ENCODE measurements at regions not wholly inside any gene's neighbourhood (a gene's known extent, or its start where the extent isn't known, plus 50 kb on each side); places are given as distances from the start of the nearest gene placed in this dataset.

- Histone ChIP-seq H3K4me1 (ENCODE audit: control insufficient read depth, insufficient read depth, low read length) (no peaks in the 10 kb centered on the region), H3K36me3 (ENCODE audit: control insufficient read depth in 2 of 2, insufficient read depth in 1 of 2, low read length in 2 of 2) (no peaks in the 10 kb centered on the region), H3K4me3 (ENCODE audit: low read depth, low read length) (no peak overlapping the region), H3K9me3 (ENCODE audit: control insufficient read depth, insufficient read depth, low read depth, low read length) (no peaks in the 10 kb centered on the region), H3K27ac (ENCODE audit: extremely low read depth, low read depth, low read length) (no peak overlapping the region)
- ChIA-PET CTCF (interaction anchor here (0.8 kb wide), 1 partner anchor 223 kb away, joined by 4 read pairs; no protein-coding TSS in a partner anchor), POLR2A (no interaction called here)
- TF ChIP-seq ZNF677 (tag by site-specific recombination; IDR thresholded peaks at IDR 0.05) (no peak), ZNF426 (tag by site-specific recombination; IDR thresholded peaks at IDR 0.05) (no peak), WT1 (tag by site-specific recombination; IDR thresholded peaks at IDR 0.05) (no peak), ZSCAN30 (tag by site-specific recombination; IDR thresholded peaks at IDR 0.05) (no peak), ZIC2 (tag by site-specific recombination; IDR thresholded peaks at IDR 0.05) (no peak), KLF7 (tag by site-specific recombination; IDR thresholded peaks at IDR 0.05; ENCODE audit: borderline replicate concordance) (no peak), ZNF707 (tag by site-specific recombination; IDR thresholded peaks at IDR 0.05) (no peak), ZBTB20 (tag by site-specific recombination; IDR thresholded peaks at IDR 0.05) (no peak), ZNF169 (tag by site-specific recombination; IDR thresholded peaks at IDR 0.05) (no peak), ZNF37A (tag by site-specific recombination; IDR thresholded peaks at IDR 0.05) (no peak), ZNF362 (tag by site-specific recombination; IDR thresholded peaks at IDR 0.05) (no peak), ZNF621 (tag by site-specific recombination; IDR thresholded peaks at IDR 0.05) (no peak), ZFP69B (tag by site-specific recombination; IDR thresholded peaks at IDR 0.05) (no peak), SETDB1 (IDR thresholded peaks at IDR 0.05; ENCODE audit: insufficient read length, low read length) (no peak)
- TF ChIP-seq, protein P1, sequence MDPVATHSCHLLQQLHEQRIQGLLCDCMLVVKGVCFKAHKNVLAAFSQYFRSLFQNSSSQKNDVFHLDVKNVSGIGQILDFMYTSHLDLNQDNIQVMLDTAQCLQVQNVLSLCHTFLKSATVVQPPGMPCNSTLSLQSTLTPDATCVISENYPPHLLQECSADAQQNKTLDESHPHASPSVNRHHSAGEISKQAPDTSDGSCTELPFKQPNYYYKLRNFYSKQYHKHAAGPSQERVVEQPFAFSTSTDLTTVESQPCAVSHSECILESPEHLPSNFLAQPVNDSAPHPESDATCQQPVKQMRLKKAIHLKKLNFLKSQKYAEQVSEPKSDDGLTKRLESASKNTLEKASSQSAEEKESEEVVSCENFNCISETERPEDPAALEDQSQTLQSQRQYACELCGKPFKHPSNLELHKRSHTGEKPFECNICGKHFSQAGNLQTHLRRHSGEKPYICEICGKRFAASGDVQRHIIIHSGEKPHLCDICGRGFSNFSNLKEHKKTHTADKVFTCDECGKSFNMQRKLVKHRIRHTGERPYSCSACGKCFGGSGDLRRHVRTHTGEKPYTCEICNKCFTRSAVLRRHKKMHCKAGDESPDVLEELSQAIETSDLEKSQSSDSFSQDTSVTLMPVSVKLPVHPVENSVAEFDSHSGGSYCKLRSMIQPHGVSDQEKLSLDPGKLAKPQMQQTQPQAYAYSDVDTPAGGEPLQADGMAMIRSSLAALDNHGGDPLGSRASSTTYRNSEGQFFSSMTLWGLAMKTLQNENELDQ (tag by site-specific recombination; IDR thresholded peaks at IDR 0.05; ENCODE audit: low read depth) = no peak
- TF ChIP-seq, protein P2, sequence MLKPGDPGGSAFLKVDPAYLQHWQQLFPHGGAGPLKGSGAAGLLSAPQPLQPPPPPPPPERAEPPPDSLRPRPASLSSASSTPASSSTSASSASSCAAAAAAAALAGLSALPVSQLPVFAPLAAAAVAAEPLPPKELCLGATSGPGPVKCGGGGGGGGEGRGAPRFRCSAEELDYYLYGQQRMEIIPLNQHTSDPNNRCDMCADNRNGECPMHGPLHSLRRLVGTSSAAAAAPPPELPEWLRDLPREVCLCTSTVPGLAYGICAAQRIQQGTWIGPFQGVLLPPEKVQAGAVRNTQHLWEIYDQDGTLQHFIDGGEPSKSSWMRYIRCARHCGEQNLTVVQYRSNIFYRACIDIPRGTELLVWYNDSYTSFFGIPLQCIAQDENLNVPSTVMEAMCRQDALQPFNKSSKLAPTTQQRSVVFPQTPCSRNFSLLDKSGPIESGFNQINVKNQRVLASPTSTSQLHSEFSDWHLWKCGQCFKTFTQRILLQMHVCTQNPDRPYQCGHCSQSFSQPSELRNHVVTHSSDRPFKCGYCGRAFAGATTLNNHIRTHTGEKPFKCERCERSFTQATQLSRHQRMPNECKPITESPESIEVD (tag by site-specific recombination; IDR thresholded peaks at IDR 0.05) = no peak
Observed at GRCh38 chr1:67597336-67597735, 87.7 kb upstream of the GADD45A start.

DNA sequence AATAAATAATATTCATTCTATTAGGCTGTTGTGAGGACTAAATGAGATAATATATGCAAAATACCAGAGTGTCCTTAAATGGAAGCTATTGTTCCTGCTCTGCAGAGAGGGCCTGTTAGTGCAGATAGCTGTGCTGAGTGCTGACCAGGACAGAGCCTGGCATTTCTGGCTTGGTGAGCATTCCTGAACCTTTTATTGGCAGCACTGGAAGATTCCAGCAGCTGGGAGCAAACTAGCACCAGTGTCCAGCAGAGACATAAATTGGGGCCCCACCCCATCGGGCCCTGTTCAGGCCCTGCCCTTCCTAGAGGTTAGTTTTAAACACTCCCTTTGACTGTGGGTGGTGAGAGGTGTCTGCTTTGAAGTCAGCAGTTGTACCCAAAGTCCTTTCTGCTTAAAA is 85.9 kb upstream of the GADD45A start:
- Histone ChIP-seq H3K4me1 (ENCODE audit: control insufficient read depth, insufficient read depth, low read length) (no peaks in the 10 kb centered on the region), H3K9me3 (ENCODE audit: control insufficient read depth, insufficient read depth, low read depth, low read length) (no peaks in the 10 kb centered on the region), H3K27ac (ENCODE audit: extremely low read depth, low read depth, low read length) (no peak overlapping the region), H3K4me3 (ENCODE audit: low read depth, low read length) (no peak overlapping the region), H3K36me3 (ENCODE audit: control insufficient read depth in 2 of 2, insufficient read depth in 1 of 2, low read length in 2 of 2) (no peaks in the 10 kb centered on the region)
- ChIA-PET CTCF (interaction anchor here (0.7 to 1.4 kb wide), 2 partner anchors 21 to 294 kb away, joined by 3 to 6 read pairs; no protein-coding TSS in a partner anchor), POLR2A (no interaction called here)
- TF ChIP-seq ZNF394 (tag by site-specific recombination; IDR thresholded peaks at IDR 0.05; ENCODE audit: borderline replicate concordance) (no peak), ZNF266 (tag by site-specific recombination; IDR thresholded peaks at IDR 0.05; ENCODE audit: low read depth) (no peak), SP2 (tag by site-specific recombination; IDR thresholded peaks at IDR 0.05) (no peak), REPIN1 (tag by site-specific recombination; IDR thresholded peaks at IDR 0.05; ENCODE audit: low read depth) (no peak)
- TF ChIP-seq, protein P3, sequence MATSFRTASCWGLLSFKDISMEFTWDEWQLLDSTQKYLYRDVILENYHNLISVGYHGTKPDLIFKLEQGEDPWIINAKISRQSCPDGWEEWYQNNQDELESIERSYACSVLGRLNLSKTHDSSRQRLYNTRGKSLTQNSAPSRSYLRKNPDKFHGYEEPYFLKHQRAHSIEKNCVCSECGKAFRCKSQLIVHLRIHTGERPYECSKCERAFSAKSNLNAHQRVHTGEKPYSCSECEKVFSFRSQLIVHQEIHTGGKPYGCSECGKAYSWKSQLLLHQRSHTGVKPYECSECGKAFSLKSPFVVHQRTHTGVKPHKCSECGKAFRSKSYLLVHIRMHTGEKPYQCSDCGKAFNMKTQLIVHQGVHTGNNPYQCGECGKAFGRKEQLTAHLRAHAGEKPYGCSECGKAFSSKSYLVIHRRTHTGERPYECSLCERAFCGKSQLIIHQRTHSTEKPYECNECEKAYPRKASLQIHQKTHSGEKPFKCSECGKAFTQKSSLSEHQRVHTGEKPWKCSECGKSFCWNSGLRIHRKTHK (tag by site-specific recombination; IDR thresholded peaks at IDR 0.05) = no peak

Measured in HEK293 (cell line).